HG03039 (cell line): ENCODE measurements at regions not wholly inside any gene's neighbourhood (a gene's known extent, or its start where the extent isn't known, plus 50 kb on each side); places are given as distances from the start of the nearest gene placed in this dataset.
"Not testable (repeated sequence)": the region's sequence is repeated elsewhere in the genome, so short reads cannot be mapped to it uniquely, and the experiment has no call there.

Experiments
- ATAC-seq: cut with Tn5 transposase; IDR thresholded peaks from one replicate; pipeline ENCODE4 v1.9.1; 2021; ENCODE audit warnings: mild to moderate bottlenecking, moderate library complexity; ENCODE audit not compliant: unreplicated experiment

DNA sequence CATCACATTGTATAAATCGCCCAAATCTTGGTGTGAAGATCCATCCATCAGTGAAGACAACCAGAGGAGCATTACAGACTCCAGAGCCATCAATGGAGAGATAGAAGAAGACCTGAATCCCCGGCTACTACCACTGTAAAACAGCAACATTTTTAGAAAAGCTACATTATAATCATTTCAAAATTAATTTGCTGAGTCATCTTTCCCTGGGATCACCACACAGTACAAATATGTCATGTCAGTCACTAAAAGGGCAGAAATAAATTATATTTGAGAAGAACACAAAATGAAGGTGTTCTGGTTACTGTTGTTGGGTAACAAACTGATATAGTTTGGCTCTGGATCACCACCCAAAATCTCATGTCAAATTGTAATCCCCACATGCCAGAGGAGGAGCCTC, 218.5 kb upstream of the STT3B start:
- ATAC-seq, result no peak

DNA sequence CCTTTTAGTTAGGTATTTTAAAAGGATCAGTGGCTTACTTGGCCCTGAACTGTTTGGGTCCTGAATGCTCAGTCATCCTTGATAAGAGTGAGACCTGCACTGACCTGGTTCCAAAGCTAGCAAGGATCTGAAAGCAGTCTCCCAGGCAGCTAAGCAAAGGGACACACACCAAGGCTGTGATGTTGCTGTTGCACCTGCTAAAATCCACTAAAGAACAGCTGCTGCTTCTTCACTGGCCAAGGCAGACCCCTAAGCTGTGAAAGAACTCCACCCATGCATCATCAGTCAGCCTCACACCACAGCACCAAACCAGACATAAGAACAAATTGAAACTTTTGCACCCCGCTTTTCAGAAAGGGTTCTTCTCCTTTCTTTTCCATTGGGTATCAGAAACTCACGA, 213.4 kb upstream of the STT3B start:
- no peak for ATAC-seq

DNA sequence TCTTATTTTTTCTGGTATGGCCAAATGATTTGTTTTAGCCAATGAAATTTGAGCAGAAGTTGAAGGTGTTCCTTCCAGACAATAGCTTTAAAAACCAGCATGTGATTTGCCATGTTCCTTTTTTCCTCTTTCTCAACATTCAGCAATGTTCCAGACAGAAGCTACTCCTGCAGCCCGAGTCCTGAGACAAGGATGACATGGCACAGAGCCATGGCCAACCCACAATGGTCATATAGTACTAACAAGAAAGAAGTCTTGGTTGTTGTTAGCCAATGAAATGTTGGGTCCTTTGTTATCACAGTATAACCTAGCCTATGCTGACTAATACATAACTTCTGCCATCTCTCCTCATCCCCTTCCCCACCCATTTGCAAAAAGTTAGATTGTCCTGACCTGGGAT, 211.1 kb upstream of the STT3B start:
- no peak for ATAC-seq

DNA sequence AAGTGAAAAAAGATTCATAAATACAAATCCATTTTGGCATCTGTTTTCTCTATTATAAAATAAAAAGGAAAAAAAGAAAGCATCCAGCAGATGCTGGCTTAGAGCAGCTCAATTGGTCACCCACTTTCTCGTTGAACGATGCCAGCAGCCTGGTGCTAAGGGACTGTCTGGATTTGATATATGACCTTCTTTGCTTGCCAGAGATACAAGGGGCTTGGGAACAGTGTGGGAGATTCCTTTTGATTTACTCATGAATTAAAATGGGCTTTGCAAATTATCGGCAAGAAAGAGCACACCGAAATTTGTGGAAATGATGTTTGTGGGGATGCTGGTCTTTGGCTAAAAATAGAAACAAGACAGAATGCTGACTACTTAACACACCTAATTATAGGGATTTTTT, 210.3 kb upstream of the STT3B start:
- no peak for ATAC-seq

- ATAC-seq, result not testable (repeated sequence)
Observed at GRCh38 chr3:31327826-31328357, 204.8 kb upstream of the STT3B start.

DNA sequence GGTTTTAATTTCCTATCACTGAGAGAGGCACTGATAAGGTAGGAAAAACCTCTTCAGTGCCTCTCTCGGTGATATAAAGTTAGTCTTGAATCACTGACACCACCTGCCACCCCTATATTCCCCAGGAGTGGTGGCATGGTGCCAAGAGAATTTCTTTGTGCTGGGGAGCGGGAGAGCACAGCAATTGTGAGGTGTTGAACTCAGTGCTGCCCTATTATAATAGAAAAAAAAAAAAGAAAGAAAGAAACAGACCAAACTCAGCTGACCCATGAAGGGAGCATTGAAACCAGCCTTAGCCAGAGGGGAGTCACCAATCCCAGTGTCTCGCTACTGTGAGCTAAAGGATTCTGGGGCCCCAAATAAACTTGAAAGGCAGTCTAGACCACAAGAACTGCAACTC, 201.4 kb upstream of the STT3B start:
- no peak for ATAC-seq

DNA sequence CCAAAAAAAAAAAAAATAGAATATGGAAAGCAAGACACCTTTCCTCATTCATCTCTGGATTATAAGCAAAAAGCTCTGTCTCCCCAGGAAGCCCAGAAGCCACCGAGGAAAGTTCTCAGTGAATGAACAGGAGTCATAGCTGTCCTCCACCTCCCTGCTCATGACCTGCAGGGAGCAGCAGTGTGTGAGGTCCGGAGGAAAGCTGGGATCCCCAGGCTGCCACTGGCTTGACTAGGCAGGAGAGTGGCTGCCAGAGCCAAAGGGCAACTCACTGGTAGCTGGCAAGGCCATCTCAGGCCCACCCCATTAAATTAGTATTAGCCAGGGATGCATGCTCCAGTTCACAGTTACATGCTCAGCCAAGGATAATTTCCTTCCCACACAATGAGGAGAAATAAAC, 191.6 kb upstream of the STT3B start:
- no peak for ATAC-seq

DNA sequence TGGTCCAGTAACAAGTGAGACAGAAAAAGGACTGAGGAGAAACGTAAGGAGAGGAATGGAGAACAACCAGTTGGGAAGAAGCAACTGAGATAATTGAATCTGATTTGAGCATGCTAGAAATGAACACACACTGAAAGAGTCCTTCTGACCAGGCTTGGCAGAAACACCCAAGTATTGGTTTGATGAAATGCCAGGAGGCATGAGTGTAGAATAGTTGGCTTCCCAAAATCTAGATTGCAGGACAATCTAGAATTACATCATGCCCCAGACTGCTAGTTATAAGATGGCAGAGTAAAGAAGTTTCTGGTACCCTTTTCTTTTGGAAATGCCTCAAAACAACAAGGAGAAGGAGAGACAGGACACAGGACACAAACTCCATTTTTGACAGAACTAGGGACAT, 189.7 kb upstream of the STT3B start:
- ATAC-seq, result no peak

DNA sequence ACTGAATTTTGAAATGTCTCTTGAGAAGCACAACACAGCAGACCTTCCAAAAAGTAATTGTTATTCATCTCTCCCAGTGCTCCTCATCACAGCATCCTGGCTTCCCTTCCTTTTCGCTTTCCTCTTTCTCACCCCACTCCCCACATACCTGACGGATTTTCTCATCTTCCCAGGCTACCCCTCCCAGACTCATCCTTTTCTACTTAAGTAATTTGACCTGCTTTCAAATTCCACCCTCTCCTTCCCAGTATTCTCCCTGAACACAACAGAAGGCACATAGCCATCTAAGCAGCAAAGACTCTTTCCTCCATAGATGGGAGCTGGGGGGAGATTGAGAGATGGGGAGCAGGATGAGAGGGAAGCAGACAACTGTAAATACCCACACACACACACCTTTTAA, 187.1 kb upstream of the STT3B start:
- no peak for ATAC-seq

DNA sequence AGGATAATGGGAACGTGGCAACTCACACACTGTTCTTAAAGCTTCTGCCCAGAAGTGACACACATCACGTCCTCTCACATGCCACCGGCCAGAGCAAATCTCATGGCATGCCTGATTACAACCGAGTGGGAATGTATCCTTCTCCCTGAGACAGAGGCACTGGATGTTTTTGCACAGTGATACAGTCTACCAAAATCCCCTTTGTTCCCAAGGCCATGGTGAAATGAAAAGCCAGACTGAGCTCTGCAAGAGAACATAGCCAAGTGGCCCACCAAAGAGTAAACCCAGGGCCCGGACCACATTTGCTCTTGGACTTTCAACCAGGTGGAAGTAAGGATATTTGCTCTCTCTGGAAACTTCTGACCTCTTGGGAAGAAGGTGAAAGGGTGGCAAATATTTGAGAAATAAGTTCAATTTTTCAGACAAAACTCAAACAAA, 186.2 kb upstream of the STT3B start:
- no peak for ATAC-seq

DNA sequence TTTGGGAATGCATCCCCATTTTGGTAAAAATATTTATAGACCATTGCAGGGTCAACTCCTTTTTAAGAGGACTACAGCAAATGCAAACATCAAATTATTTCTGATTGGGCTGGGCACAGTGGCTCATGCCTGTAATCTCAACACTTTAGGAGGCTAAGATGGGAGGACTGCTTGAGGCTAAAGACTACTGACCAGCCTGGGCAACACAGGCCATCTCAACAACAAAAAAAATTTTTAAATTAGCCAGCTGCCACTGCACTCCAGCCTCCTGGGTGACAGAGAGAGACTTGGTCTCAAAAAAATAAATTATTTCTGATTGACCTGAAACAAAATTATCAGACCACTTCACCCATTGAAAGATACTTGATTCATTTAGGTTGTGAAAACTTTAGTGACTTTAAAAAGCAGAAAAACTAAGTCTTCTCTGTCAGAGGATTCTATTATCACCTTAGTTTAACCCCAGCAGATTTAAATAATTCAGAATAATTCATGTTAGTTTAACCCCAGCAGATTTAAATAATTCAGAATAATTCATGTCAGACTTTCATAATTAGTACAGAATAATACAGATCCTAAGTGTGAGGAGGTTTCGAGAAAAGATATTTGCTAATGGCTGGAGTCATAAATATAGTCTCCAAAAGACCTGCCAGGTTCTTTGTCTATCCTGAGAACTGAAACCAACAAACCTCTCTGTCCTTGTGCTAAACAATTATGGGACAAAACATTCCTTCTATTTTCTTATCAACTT, 183.6 kb upstream of the STT3B start:
- no peak for ATAC-seq

GRCh38 chr3:31350307-31350706, 182.4 kb upstream of the STT3B start:
- no peak for ATAC-seq

GRCh38 chr3:31352331-31352730, 180.4 kb upstream of the STT3B start:
- no peak for ATAC-seq

DNA sequence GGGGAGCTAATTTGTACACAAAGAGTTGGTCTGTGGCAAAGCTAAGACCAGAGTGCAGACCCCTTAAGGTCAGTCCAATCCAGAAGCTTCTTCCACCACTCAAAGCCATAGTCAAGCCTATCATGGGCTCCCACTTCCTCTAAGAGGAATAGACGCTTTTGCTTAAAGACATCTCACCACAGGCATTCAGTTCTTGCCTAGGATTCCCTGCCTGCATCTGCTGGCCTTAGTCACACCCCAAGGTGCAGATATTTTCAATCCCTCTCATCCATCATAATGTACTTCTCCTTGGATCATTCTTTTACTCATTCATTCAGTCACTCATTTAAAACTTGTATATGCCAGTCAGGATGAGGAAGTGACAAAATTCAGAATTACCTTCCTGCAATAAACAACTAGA, 179.6 kb upstream of the STT3B start:
- no peak for ATAC-seq

DNA sequence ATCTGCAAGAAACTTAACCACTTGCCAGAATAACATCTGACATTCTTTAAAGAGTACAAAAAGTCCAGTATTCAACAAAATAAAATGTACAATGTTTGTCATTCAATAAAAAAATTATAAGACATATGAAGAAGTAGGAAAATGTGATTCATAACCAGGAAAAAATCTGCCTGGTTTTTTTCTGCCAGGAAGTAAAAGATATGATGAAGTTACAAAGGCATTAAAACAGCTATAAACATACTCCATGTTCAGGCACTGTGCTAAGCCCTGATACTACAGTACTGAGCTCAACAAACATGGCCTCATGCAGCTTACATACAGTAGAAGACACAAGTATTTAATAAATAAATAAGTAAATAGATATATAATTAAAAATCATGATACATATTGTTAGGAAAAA, 178.4 kb upstream of the STT3B start:
- ATAC-seq, result no peak

- ATAC-seq, result no peak
Observed at GRCh38 chr3:31355807-31356206, 176.9 kb upstream of the STT3B start.

DNA sequence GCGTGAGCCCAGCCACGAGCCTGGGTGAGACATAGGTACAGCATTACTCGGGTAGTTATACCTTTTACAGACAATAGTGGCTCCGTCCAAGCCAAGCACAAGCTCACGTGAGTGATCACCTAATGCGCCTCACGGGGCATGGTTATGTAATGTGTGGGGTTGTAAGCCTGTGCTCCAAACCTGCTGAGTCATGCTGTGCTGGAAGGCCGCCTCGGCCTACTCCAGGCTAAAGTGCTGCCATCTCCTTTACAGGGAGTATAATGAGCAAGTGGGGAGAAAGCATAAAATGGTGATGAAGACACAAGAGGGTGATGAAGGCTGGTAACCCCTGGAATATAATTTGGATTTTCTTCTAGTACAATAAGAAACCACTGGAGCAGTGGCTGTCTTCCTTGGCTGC, 175.8 kb upstream of the STT3B start:
- ATAC-seq, result no peak

- ATAC-seq, result no peak
Observed at GRCh38 chr3:31357451-31357850, 175.3 kb upstream of the STT3B start.

DNA sequence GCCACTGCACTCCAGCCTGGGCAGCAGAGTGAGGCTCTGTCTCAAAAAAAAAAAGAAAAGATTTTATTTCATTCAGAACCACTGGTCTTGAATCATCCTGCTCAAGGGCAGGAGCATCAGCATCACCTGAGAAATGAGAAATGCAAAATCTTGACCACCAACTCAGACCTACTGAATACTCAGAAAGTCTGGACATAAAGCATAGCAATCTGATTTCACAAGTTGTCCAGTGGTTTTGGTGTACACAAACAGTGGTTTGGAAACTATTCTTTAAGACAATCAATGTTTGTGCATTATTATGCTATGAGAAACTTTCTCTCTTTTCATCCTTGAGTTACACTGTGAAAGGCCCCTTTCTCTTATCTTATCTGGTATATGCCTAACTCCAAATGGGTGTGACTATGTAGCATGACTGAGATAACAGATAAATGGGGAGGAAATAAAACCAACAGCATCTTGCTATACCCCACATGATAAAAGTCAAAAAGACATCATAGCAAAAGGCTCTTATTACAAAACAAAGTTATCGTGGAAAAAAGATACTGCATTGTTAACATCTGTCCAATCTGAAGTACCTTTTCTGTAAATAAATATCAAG, 174.2 kb upstream of the STT3B start:
- no peak for ATAC-seq

GRCh38 chr3:31361371-31362273, 171.1 kb upstream of the STT3B start:
- no peak for ATAC-seq

DNA sequence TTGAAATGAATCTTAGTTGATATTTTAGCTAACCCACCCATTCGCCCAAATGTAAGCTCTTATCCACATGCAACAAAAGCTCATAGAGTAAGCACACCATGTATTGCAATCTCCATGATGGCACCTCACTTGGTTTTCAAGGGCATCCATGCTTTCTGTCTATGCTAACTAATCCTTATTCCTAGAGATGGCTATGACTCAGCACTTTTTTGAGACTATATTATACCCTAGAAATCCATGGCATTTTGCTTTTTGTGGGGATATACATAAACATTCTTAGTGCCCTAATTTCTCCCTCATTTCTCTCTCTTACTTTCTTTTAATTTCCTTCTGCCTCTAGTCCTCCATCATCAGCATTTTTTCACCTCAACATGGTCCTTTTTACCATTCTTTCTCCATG, 168.5 kb upstream of the STT3B start:
- ATAC-seq, result no peak

DNA sequence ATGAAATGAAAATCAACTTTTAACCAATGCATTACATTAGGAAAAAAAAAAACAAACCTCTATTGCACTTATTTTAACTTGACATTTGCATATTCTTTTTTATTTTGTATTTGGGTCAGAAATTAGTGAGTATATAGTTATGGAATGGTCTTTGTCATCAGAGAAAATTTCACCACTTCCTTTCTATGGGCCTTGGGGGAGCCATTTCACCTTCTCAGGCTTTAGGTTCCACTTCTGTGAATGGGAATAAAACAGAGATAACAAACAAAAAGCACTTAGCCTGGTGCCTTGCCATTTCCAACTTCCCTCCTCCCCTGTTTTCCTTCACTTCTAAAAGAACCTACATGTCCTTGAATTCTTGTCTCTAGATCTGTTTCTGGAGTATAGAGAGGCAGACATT, 168.0 kb upstream of the STT3B start:
- ATAC-seq, result no peak
